GM18951 (cell line): ENCODE measurements at regions not wholly inside any gene's neighbourhood (a gene's known extent, or its start where the extent isn't known, plus 50 kb on each side); places are given as distances from the start of the nearest gene placed in this dataset.

Experiments
- POLR2A ChIP-seq: IDR thresholded peaks from 4 replicates; pipeline ENCODE4 v1.6.1; 2011; ENCODE audit warnings: mild to moderate bottlenecking; ENCODE audit not compliant: insufficient read length, insufficient read depth; ENCODE audit errors: extremely low read depth
- in situ Hi-C: fragments of 300-500 bp; cut with MboI; formaldehyde crosslinking; loops from one replicate; pipeline ENCODE4 v1.12.0; 2022; ENCODE audit warnings: low sequenced_read_pairs, mixed read lengths, inconsistent platforms; ENCODE audit not compliant: unreplicated experiment

- in situ Hi-C loops: no loop called here
- TF ChIP-seq POLR2A: no peak
These were observed 427.6 kb downstream of the GADD45G start for GRCh38 chr9:90032296-90033027.

DNA sequence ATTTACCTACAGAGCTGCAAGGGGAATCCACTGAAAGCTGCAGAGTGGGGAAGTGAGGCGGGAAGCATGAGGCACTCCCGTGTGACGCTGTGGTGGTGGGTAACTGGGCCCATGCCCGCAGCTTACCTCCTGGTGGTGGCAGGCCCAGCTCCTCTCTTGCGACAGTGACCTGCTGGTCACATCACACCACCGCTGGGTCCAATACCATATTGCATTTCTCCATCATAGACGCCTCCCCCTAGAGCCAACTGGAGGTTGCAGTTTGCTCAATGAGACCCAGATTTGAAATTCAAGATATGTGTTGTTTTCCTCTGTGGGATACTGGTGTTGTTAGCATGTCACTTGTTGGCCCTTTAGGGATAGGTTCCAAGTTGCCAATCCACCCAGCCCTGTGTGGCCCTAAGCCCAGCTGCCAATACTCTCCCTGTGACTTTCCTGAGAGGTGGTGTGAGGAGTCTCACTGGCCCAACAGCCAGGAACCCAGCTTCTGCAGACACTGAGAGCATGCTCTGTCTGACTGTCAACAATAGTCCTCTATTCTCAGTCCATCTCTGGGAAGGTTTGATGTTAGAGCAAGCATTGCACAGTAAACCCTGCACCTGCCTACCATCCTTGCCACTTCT lies 428.3 kb downstream of the GADD45G start:
- no peak for TF ChIP-seq POLR2A
- in situ Hi-C loops: no loop called here

- in situ Hi-C loops: no loop called here
- no peak for TF ChIP-seq POLR2A
These were observed 429.3 kb downstream of the GADD45G start for GRCh38 chr9:90034071-90034470.

DNA sequence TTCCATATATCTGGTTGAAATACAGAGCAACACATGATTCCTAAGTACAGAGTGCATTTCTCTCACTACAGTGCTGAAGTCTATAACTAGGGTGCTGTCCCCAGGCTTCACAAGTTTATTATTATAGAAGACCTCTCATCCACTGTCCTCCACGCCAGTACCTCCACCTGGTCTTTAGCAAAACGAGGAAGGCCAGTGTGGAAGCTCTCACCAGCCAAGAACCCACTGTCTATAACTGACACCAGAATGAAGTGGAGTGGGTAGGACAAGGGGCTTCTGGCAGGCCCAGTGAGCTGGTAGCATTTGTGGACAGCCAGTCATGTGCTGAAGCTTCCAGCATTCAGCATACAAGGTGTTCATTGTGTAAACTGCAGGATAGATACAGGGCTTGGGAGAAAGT lies 430.7 kb downstream of the GADD45G start:
- in situ Hi-C loops: no loop called here
- no peak for TF ChIP-seq POLR2A

DNA sequence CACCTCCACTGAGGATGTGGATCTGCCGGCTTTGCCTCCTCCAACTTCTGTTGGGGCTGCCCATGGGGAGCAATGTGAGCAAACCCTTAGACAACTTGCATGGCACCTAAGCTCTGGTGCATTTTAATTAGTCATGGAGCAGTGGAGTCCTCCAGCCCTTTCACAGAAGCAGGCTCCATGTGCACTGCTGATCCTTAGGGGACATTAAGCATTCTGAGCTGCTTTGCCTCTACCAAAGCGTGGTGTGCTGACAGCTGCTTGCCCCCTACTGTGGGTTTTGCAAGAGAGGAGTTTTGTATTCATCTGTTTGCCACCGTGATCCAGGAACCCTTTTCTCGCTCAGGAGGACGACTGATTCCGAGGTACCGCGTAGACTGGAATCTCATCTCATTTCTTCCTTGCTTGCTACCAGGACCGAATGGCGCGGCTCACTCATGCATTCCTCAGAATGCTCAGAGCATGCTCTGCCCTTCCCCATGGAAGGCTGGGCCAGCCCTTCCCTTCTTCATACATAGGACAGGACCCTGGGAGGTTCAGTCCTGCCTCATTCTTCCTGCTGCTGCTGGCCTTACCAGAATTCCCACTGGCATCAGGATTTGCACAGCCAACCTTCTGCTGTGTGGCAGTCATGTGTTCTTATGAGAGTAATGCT lies 432.5 kb downstream of the GADD45G start:
- TF ChIP-seq POLR2A: no peak
- in situ Hi-C loops: no loop called here

- in situ Hi-C loops: no loop called here
- TF ChIP-seq POLR2A: no peak
These were observed 434.0 kb downstream of the GADD45G start for GRCh38 chr9:90038763-90039162.

GRCh38 chr9:90044263-90044662 lies 439.5 kb downstream of the GADD45G start:
- no peak for TF ChIP-seq POLR2A
- in situ Hi-C loops: no loop called here

- TF ChIP-seq POLR2A: no peak
- in situ Hi-C loops: no loop called here
These were observed 439.9 kb downstream of the GADD45G start for GRCh38 chr9:90044710-90045151.

- in situ Hi-C loops: no loop called here
- no peak for TF ChIP-seq POLR2A
These were observed 441.6 kb downstream of the GADD45G start for GRCh38 chr9:90046317-90046861.

- no peak for TF ChIP-seq POLR2A
- in situ Hi-C loops: no loop called here
These were observed 443.0 kb downstream of the GADD45G start for GRCh38 chr9:90047828-90048227.

DNA sequence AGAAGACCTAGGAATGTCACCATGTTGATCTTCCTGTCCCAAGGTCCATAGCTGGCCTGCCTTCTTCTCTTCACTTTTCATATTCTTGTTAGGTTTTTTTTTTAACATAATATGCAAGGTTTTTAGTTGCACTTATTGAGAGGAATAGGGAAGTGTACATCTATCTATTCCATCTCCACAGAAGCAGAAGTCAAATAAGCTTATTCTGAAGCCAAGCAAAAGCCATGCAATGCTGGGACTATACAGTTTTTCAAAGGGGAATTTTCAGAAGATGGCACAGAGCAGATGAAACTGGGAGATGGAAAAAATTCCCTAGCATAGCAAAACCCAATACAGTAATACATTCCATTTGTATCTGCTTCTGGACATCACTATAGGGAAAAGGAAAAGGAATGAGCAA lies 447.6 kb downstream of the GADD45G start:
- in situ Hi-C loops: no loop called here
- no peak for TF ChIP-seq POLR2A

DNA sequence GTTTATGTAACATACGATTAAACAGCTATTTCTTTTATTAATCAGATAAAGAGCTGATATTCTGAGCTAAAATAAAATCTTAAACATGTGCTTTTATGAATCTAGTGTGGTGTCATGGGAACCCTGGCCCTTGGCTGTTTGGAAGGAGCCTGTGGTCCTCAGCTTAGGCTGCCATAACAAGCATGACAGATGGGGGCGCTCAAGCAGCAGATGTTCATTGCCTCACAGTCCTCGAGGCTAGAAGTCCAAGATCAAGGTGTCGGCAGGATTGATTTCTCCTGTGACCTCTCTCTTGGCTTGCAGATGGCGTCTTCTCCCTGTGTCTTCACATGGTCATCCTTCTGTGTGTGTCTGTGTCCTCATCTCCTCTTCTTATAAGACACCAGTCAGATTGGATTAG lies 448.2 kb downstream of the GADD45G start:
- no peak for TF ChIP-seq POLR2A
- in situ Hi-C loops: no loop called here

DNA sequence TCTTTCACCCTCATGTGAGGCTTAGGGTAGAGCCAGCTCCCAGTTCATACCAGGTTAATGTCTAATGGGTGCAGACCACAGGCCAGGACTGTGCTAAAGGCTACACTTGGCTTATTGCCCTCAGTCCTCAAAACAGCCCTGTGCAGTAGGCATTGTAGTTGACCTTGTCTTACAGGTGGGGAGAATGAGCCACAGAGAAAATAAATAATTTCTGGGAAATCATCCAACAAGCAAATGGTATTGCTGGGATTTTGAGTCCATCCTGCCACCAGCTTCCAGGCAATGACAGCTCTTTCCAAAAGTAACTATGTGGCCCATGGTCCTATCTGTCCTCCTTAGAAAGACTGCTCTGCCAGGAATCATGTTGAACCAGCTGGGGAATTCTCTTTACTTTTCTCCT lies 450.0 kb downstream of the GADD45G start:
- in situ Hi-C loops: no loop called here
- TF ChIP-seq POLR2A: no peak
